HCT116 (cell line): ENCODE measurements at regions not wholly inside any gene's neighbourhood (a gene's known extent, or its start where the extent isn't known, plus 50 kb on each side); places are given as distances from the start of the nearest gene placed in this dataset.

Experiments used
- ATAC-seq: fragments of 200-7000 bp; cut with Tn5 transposase; 2 replicates; pipeline ENCODE4 v1.9.1; 2020; ENCODE audit warnings: mild to moderate bottlenecking, moderate library complexity
- BruUV-seq: library from RNA; stranded (reverse); fragments of 400-500 nt; replicated peaks from 2 replicates; lab custom pipeline; 2021; lab: Mats Ljungman, UMichigan
- CTCF ChIA-PET: fragments of 300-600 bp; sonication (Branson Sonifier 250); formaldehyde crosslinking; loops from one replicate; lab custom pipeline; 2021; ENCODE audit warnings: antibody characterized with exemption; lab: Charles Lee
- POLR2A ChIA-PET: fragments of 300-600, 350-600 bp; sonication (Branson Sonifier 250); formaldehyde crosslinking; loops from one replicate; lab custom pipeline; 2021; ENCODE audit warnings: antibody characterized with exemption; lab: Charles Lee
- RAD21 ChIA-PET, 2 experiments: fragments of 300-600 bp; sonication (Branson Sonifier 250); formaldehyde crosslinking; loops; one replicate each; lab custom pipeline; 2023; ENCODE audit warnings: low total read pairs in 2 of 2; ENCODE audit not compliant: uncharacterized antibody in 2 of 2, unreplicated experiment in 2 of 2, low non-redundant PET in 1 of 2; lab: Charles Lee
- DNase-seq: peaks from one replicate; pipeline ENCODE4 v3.0.0-alpha.2; 2010; ENCODE audit warnings: low read depth, low spot score
- H2AFZ ChIP-seq: fragments of 200-600 bp; shearing (Covaris generic), sonication (generic); 2 replicates; pipeline ENCODE4 v1.6.1; 2017; ENCODE audit warnings: low read depth, mixed run types, mixed read lengths, antibody characterized with exemption, low read length; ENCODE audit not compliant: poor library complexity, severe bottlenecking
- H3K27ac ChIP-seq: 2 replicates; pipeline ENCODE4 v1.5.1; 2012; ENCODE audit warnings: low read depth, low read length
- H3K27me3 ChIP-seq: fragments of 200-600 bp; sonication (generic); 2 replicates; pipeline ENCODE4 v1.6.1; 2016; ENCODE audit warnings: mixed run types, low read length, mixed read lengths; ENCODE audit not compliant: insufficient read depth
- H3K36me3 ChIP-seq, 2 experiments: fragments of 200-500 bp in 1 of 2; fragments of 200-600 bp in 1 of 2; sonication (Bioruptor generic) in 1 of 2; sonication (generic) in 1 of 2; 2 replicates each; pipeline versions ENCODE4 v1.5.1 to v1.6.1; 2014 to 2016; ENCODE audit warnings: low read length in 2 of 2, inconsistent platforms in 1 of 2, mixed read lengths in 1 of 2, mixed run types in 1 of 2; ENCODE audit not compliant: insufficient read depth in 2 of 2, control insufficient read depth in 1 of 2
- H3K4me1 ChIP-seq, 2 experiments: fragments of 200-600 bp in 1 of 2; sonication (generic) in 1 of 2; 2 replicates each; pipeline versions ENCODE4 v1.5.1 to v1.6.1; 2012 to 2017; ENCODE audit warnings: low read length in 2 of 2, inconsistent platforms in 1 of 2, mild to moderate bottlenecking in 1 of 2, mixed read lengths in 1 of 2, mixed run types in 1 of 2, moderate library complexity in 1 of 2; ENCODE audit not compliant: insufficient read depth in 2 of 2, control insufficient read depth in 1 of 2
- H3K4me2 ChIP-seq: fragments of 200-600 bp; sonication (generic); 2 replicates; pipeline ENCODE4 v1.6.1; 2017; ENCODE audit warnings: mixed run types, low read length, mixed read lengths
- H3K4me3 ChIP-seq, 2 experiments: fragments of 200-600 bp in 1 of 2; sonication (generic) in 1 of 2; replicated peaks in 1 of 2; 2 replicates each; pipeline ENCODE4 v1.5.1; 2011 to 2016; ENCODE audit warnings: low read length in 2 of 2, control low read depth in 1 of 2, low read depth in 1 of 2, mild to moderate bottlenecking in 1 of 2, mixed read lengths in 1 of 2, mixed run types in 1 of 2
- H3K79me2 ChIP-seq: fragments of 200-600 bp; sonication (generic); 2 replicates; pipeline ENCODE4 v1.6.1; 2017; ENCODE audit warnings: mild to moderate bottlenecking, mixed run types, low read length, moderate library complexity, mixed read lengths; ENCODE audit not compliant: insufficient read depth
- H3K9ac ChIP-seq: fragments of 200-600 bp; sonication (generic); 2 replicates; pipeline ENCODE4 v1.6.1; 2016; ENCODE audit warnings: low read length, mixed read lengths
- H3K9me2 ChIP-seq: fragments of 200-600 bp; sonication (generic), shearing (Covaris generic); 2 replicates; pipeline ENCODE4 v1.6.1; 2017; ENCODE audit warnings: mixed run types, mild to moderate bottlenecking, moderate library complexity; ENCODE audit not compliant: insufficient read depth
- H3K9me3 ChIP-seq, 2 experiments: fragments of 200-500 bp in 1 of 2; fragments of 200-600 bp in 1 of 2; sonication (Bioruptor generic) in 1 of 2; sonication (generic) in 1 of 2; 2 replicates each; pipeline ENCODE4 v1.6.1; 2014 to 2017; ENCODE audit warnings: low read length in 2 of 2, mixed read lengths in 2 of 2, inconsistent platforms in 1 of 2, low read depth in 1 of 2, mild to moderate bottlenecking in 1 of 2, mixed run types in 1 of 2, moderate library complexity in 1 of 2; ENCODE audit not compliant: control insufficient read depth in 1 of 2, insufficient read depth in 1 of 2
- H4K20me1 ChIP-seq: fragments of 200-600 bp; sonication (generic), shearing (Covaris generic); 2 replicates; pipeline ENCODE4 v1.6.1; 2017; ENCODE audit warnings: mixed run types, mild to moderate bottlenecking, moderate library complexity; ENCODE audit not compliant: insufficient read depth
- CEBPB ChIP-seq: IDR thresholded peaks from 2 replicates; pipeline ENCODE4 v1.6.1; 2012; ENCODE audit warnings: low read depth
- EGR1 ChIP-seq: IDR thresholded peaks from 2 replicates; pipeline ENCODE4 v1.6.1; 2012; ENCODE audit warnings: low read depth
- EZH2 ChIP-seq: fragments of 200-600 bp; sonication (generic); IDR thresholded peaks from 2 replicates; pipeline ENCODE4 v1.6.1; 2017; ENCODE audit warnings: antibody characterized with exemption, mixed run types
- FOSL1 ChIP-seq: IDR thresholded peaks from 2 replicates; pipeline ENCODE4 v1.6.1; 2012; ENCODE audit warnings: low read depth
- JUND ChIP-seq: IDR thresholded peaks from 2 replicates; pipeline ENCODE4 v1.6.1; 2012
- RAD21 ChIP-seq: IDR thresholded peaks from 2 replicates; pipeline ENCODE4 v1.6.1; 2012; ENCODE audit warnings: low read depth, mild to moderate bottlenecking
- REST ChIP-seq: IDR thresholded peaks from 2 replicates; pipeline ENCODE4 v1.6.1; 2012; ENCODE audit warnings: low read depth
- SRF ChIP-seq: IDR thresholded peaks from 2 replicates; pipeline ENCODE4 v1.6.1; 2012; ENCODE audit warnings: low read depth
- TCF7L2 ChIP-seq: IDR thresholded peaks from 2 replicates; pipeline ENCODE4 v1.7.0; 2011; ENCODE audit warnings: borderline replicate concordance, inconsistent platforms; ENCODE audit not compliant: insufficient read depth, insufficient read length; ENCODE audit errors: extremely low read depth
- YY1 ChIP-seq: IDR thresholded peaks from 2 replicates; pipeline ENCODE4 v1.6.1; 2011; ENCODE audit warnings: low read length, low read depth, moderate library complexity, mild to moderate bottlenecking; ENCODE audit not compliant: insufficient replicate concordance; ENCODE audit errors: extremely low read depth
- ZBTB33 ChIP-seq: IDR thresholded peaks from 2 replicates; pipeline ENCODE4 v1.6.1; 2011; ENCODE audit warnings: mild to moderate bottlenecking, low read length, moderate library complexity; ENCODE audit not compliant: insufficient replicate concordance; ENCODE audit errors: extremely low read depth
- ZFX ChIP-seq: fragments of 450-650 bp; IDR thresholded peaks from 2 replicates; pipeline ENCODE4 v1.6.1; 2017
- ZNF274 ChIP-seq: fragments of 200-500 bp; sonication (Bioruptor generic); IDR thresholded peaks from 2 replicates; pipeline ENCODE4 v1.6.1; 2014; ENCODE audit warnings: mild to moderate bottlenecking, low read depth, low read length, inconsistent platforms
- intact Hi-C: fragments of 100-400 bp; cut with micrococcal nuclease; formaldehyde crosslinking; loops from 2 replicates; pipeline ENCODE4 v1.10.0; 2022
- TF ChIP-seq, protein P1 (sequence below): IDR thresholded peaks from 2 replicates; pipeline ENCODE4 v1.6.1; 2012

DNA sequence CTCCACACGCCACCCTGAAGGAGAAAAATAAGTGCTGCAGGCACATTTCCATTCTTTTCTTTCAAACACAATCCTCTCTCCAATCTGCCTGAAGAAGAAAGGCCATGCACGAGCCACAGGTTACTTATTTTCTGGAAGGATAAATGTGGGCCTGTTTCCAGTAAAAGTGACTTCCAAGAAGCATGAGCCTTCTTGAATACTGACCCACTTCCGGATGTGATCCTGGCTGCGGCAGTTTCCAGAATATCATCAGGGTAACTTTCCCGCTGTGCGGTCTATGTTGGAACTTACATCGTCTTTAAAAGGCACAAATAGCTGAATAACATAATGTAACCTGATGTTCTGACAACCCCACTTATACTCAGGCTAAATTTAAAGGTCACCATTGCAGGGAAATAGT is 66.3 kb upstream of the TAPT1 start:
- H2AFZ ChIP-seq = no peak overlapping the region
- ChIA-PET POLR2A (no interaction called here), CTCF (interaction anchor here (1.4 kb wide), 1 partner anchor 1156 kb away, joined by 4 read pairs; no protein-coding TSS in a partner anchor), RAD21 (no interaction called here)
- no TSS peak for BruUV-seq
- H3K9me2 ChIP-seq = no peaks in the 10 kb centered on the region
- no peaks in the 10 kb centered on the region for H3K79me2 ChIP-seq
- no peaks in the 10 kb centered on the region for H3K36me3 ChIP-seq
- peaks cover 16% of the 10 kb centered on the region; the same call in 1 of the 2 replicates for H3K27me3 ChIP-seq
- H3K27ac ChIP-seq = no peak overlapping the region
- intact Hi-C loops = loop anchor here (5.0 kb wide), 2 partner anchors 1030 to 1175 kb away; no protein-coding TSS in a partner anchor
- ATAC-seq (no peak), DNase-seq (no peak)
- no peak overlapping the region for H3K4me3 ChIP-seq
- H3K9me3 ChIP-seq = no peaks in the 10 kb centered on the region
- no peak overlapping the region for H3K4me2 ChIP-seq
- TF ChIP-seq EGR1 (no peak), EZH2 (no peak), FOSL1 (no peak), JUND (no peak), SRF (no peak), TCF7L2 (no peak)
- TF ChIP-seq, protein P1, sequence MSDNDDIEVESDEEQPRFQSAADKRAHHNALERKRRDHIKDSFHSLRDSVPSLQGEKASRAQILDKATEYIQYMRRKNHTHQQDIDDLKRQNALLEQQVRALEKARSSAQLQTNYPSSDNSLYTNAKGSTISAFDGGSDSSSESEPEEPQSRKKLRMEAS = no peak
- H4K20me1 ChIP-seq = no peaks in the 10 kb centered on the region
- no peaks in the 10 kb centered on the region for H3K4me1 ChIP-seq
- H3K9ac ChIP-seq = no peak overlapping the region

DNA sequence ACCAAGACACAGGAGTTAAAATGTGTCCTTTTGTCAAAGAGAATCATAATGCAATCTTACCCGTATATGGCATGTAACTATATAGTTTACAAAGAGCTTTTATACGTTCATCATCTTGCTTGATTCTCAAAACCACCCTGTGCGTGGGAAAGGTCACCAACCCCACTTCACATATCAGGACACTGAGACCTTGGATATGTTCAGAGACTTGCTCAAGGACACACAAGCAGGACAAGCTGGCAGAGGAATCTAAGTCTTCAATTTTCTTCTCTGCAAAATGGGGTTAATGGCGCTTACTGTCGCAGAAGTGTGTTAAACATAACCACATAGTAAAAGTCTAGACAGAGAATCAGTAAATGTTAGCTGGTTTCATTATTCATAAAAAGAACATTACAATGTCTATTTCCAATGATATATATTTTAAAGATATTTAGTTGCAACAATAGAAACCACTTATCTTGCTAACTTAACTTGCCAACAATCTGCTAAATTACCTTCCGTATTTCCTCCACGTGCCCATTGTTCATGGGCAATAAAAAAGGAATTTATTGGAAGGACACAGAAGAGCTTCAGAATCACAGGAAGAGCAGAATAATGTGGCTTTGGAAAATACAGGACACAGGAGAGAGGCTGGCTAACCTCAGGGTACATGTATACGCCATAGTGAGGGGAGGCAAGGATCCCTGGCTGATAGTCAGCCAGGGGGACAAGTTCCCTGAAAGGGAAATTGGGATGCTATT is 64.6 kb upstream of the TAPT1 start:
- Histone ChIP-seq H3K4me3 (no peak overlapping the region), H3K9me2 (no peaks in the 10 kb centered on the region), H3K27me3 (peaks cover 17% of the 10 kb centered on the region), H3K9ac (no peak overlapping the region), H3K79me2 (no peaks in the 10 kb centered on the region), H2AFZ (no peak overlapping the region), H4K20me1 (no peaks in the 10 kb centered on the region), H3K36me3 (no peaks in the 10 kb centered on the region), H3K9me3 (no peaks in the 10 kb centered on the region), H3K4me2 (no peak overlapping the region), H3K4me1 (no peaks in the 10 kb centered on the region), H3K27ac (no peak overlapping the region)
- POLR2A ChIA-PET = no interaction called here
- ATAC-seq (no peak), DNase-seq (no peak)
- CTCF ChIA-PET = interaction anchor here (1.0 to 1.5 kb wide), 2 partner anchors 12 to 292 kb away, joined by 3 to 5 read pairs; no protein-coding TSS in a partner anchor
- BruUV-seq = no TSS peak
- RAD21 ChIA-PET = no interaction called here
- intact Hi-C loops = loop anchor here (1.0 to 5.0 kb wide), 5 partner anchors 152 to 1176 kb away; no protein-coding TSS in a partner anchor
- TF ChIP-seq RAD21 = no peak
- TF ChIP-seq ZNF274 = no peak
- TF ChIP-seq REST = no peak
- no peak for TF ChIP-seq EGR1
- no peak for TF ChIP-seq YY1
- no peak for TF ChIP-seq ZFX
- TF ChIP-seq JUND = no peak
- no peak for TF ChIP-seq CEBPB
- no peak for TF ChIP-seq SRF
- no peak for TF ChIP-seq ZBTB33
